Neural progenitor cell (in vitro differentiated cells): ENCODE measurements at regions not wholly inside any gene's neighbourhood (a gene's known extent, or its start where the extent isn't known, plus 50 kb on each side); places are given as distances from the start of the nearest gene placed in this dataset.

Experiments used
- CTCF ChIP-seq: fragments of 200-600 bp; sonication (generic); IDR thresholded peaks from 2 replicates; pipeline ENCODE4 v1.5.1; 2017; ENCODE audit warnings: antibody characterized with exemption, mild to moderate bottlenecking
- EZH2 ChIP-seq: fragments of 200-600 bp; sonication (generic); IDR thresholded peaks from 2 replicates; pipeline ENCODE4 v1.6.1; 2017; ENCODE audit warnings: antibody characterized with exemption, mild to moderate bottlenecking, moderate library complexity
- EZH2phosphoT487 ChIP-seq: fragments of 200-600 bp; sonication (generic); IDR thresholded peaks from 2 replicates; pipeline ENCODE4 v1.6.1; 2017; ENCODE audit warnings: antibody characterized with exemption

DNA sequence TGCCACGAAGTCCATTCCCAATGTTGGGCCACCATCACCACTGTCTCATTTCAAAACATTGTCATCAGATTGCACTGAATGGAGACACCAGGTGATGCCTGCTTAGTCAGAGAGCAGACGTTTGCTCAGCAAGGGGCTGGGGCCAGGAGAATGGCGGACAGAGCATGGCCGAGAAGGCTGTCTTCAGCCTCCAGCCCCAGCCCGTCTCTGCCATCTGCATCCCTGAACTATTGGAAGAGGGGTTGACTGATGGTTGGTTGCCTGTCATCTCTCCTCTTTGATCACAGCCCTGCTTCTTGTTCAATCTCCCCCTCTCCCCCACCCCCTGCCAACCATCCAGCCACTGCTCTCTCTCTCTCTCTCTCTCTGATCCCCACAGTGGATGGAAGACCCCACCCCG is 140.9 kb downstream of the SHOX start:
- TF ChIP-seq EZH2 (no peak), CTCF (no peak), EZH2phosphoT487 (no peak)
